Neuron (in vitro differentiated cells): ENCODE measurements at regions not wholly inside any gene's neighbourhood (a gene's known extent, or its start where the extent isn't known, plus 50 kb on each side); places are given as distances from the start of the nearest gene placed in this dataset.

Experiments used
- H2AFZ ChIP-seq: one replicate; pipeline ENCODE4 v1.6.1; 2013; ENCODE audit warnings: low read depth, mild to moderate bottlenecking, inconsistent platforms, low read length, moderate library complexity
- H3K27me3 ChIP-seq: one replicate; pipeline ENCODE4 v1.6.1; 2013; ENCODE audit warnings: low read length; ENCODE audit not compliant: insufficient read depth
- H3K36me3 ChIP-seq: one replicate; pipeline ENCODE4 v1.6.1; 2013; ENCODE audit warnings: low read length; ENCODE audit not compliant: insufficient read depth
- H3K4me1 ChIP-seq: one replicate; pipeline ENCODE4 v1.6.1; 2013; ENCODE audit warnings: low read length; ENCODE audit not compliant: insufficient read depth
- H3K4me3 ChIP-seq: 2 replicates; pipeline ENCODE4 v1.5.1; 2013; ENCODE audit warnings: mild to moderate bottlenecking, low read length, moderate library complexity
- H3K9me3 ChIP-seq: one replicate; pipeline ENCODE4 v1.6.1; 2013; ENCODE audit warnings: low read length

- Histone ChIP-seq H3K4me3 (no peak overlapping the region), H3K27me3 (no peaks in the 10 kb centered on the region), H3K9me3 (peaks cover 8% of the 10 kb centered on the region), H3K4me1 (no peaks in the 10 kb centered on the region), H3K36me3 (no peaks in the 10 kb centered on the region), H2AFZ (no peak overlapping the region)
Observed at GRCh38 chr6:169930799-169931198, 179.4 kb downstream of the ERMARD start.

- H3K36me3 ChIP-seq: no peaks in the 10 kb centered on the region
- H3K27me3 ChIP-seq: no peaks in the 10 kb centered on the region
- no peak overlapping the region for H2AFZ ChIP-seq
Observed at GRCh38 chr6:169927711-169928110, 176.3 kb downstream of the ERMARD start.

GRCh38 chr6:169926617-169927417 lies 175.4 kb downstream of the ERMARD start:
- no peaks in the 10 kb centered on the region for H3K4me1 ChIP-seq
- no peaks in the 10 kb centered on the region for H3K27me3 ChIP-seq
- H3K36me3 ChIP-seq: no peaks in the 10 kb centered on the region
- peaks cover 15% of the 10 kb centered on the region for H3K9me3 ChIP-seq
- H2AFZ ChIP-seq: no peak overlapping the region
- no peak overlapping the region for H3K4me3 ChIP-seq

More at GRCh38 chr6:169927711-169928110, 176.3 kb downstream of the ERMARD start:
- Histone ChIP-seq H3K4me1 (no peaks in the 10 kb centered on the region), H3K9me3 (peaks cover 15% of the 10 kb centered on the region), H3K4me3 (no peak overlapping the region)

- H3K27me3 ChIP-seq: no peaks in the 10 kb centered on the region
- no peak overlapping the region for H2AFZ ChIP-seq
- no peaks in the 10 kb centered on the region for H3K36me3 ChIP-seq
- H3K4me3 ChIP-seq: no peak overlapping the region
- H3K4me1 ChIP-seq: no peaks in the 10 kb centered on the region
- H3K9me3 ChIP-seq: peaks cover 7% of the 10 kb centered on the region
Observed at GRCh38 chr6:169923468-169924464, 172.3 kb downstream of the ERMARD start.

GRCh38 chr6:169921853-169922824 lies 170.7 kb downstream of the ERMARD start:
- Histone ChIP-seq H2AFZ (no peak overlapping the region), H3K27me3 (no peaks in the 10 kb centered on the region), H3K36me3 (no peaks in the 10 kb centered on the region), H3K4me1 (no peaks in the 10 kb centered on the region), H3K9me3 (peaks cover 7% of the 10 kb centered on the region), H3K4me3 (no peak overlapping the region)

- H3K4me3 ChIP-seq: no peak overlapping the region
- peaks cover 7% of the 10 kb centered on the region for H3K9me3 ChIP-seq
Observed at GRCh38 chr6:169921217-169921616, 169.8 kb downstream of the ERMARD start.

GRCh38 chr6:169920359-169921020 lies 169.1 kb downstream of the ERMARD start:
- H3K36me3 ChIP-seq: no peaks in the 10 kb centered on the region
- peaks cover 7% of the 10 kb centered on the region for H3K9me3 ChIP-seq
- no peaks in the 10 kb centered on the region for H3K4me1 ChIP-seq
- no peaks in the 10 kb centered on the region for H3K27me3 ChIP-seq
- no peak overlapping the region for H2AFZ ChIP-seq
- no peak overlapping the region for H3K4me3 ChIP-seq

More at GRCh38 chr6:169921217-169921616, 169.8 kb downstream of the ERMARD start:
- H3K36me3 ChIP-seq: no peaks in the 10 kb centered on the region
- H2AFZ ChIP-seq: no peak overlapping the region
- no peaks in the 10 kb centered on the region for H3K4me1 ChIP-seq
- H3K27me3 ChIP-seq: no peaks in the 10 kb centered on the region

- H3K4me1 ChIP-seq: no peaks in the 10 kb centered on the region
- no peak overlapping the region for H3K4me3 ChIP-seq
- H3K36me3 ChIP-seq: no peaks in the 10 kb centered on the region
- no peaks in the 10 kb centered on the region for H3K27me3 ChIP-seq
- no peak overlapping the region for H2AFZ ChIP-seq
- peaks cover 5% of the 10 kb centered on the region for H3K9me3 ChIP-seq
Observed at GRCh38 chr6:169918954-169919549, 167.6 kb downstream of the ERMARD start.

GRCh38 chr6:169918239-169918953 lies 167.0 kb downstream of the ERMARD start:
- Histone ChIP-seq H3K4me3 (no peak overlapping the region), H3K36me3 (no peaks in the 10 kb centered on the region), H3K9me3 (no peaks in the 10 kb centered on the region)

GRCh38 chr6:169917153-169917552 lies 165.7 kb downstream of the ERMARD start:
- H2AFZ ChIP-seq: no peak overlapping the region
- no peak overlapping the region for H3K4me3 ChIP-seq
- no peaks in the 10 kb centered on the region for H3K27me3 ChIP-seq
- no peaks in the 10 kb centered on the region for H3K36me3 ChIP-seq
- H3K4me1 ChIP-seq: no peaks in the 10 kb centered on the region
- no peaks in the 10 kb centered on the region for H3K9me3 ChIP-seq

More at GRCh38 chr6:169918239-169918953, 167.0 kb downstream of the ERMARD start:
- H3K4me1 ChIP-seq: no peaks in the 10 kb centered on the region
- H2AFZ ChIP-seq: no peak overlapping the region
- no peaks in the 10 kb centered on the region for H3K27me3 ChIP-seq

GRCh38 chr6:169915769-169916550 lies 164.5 kb downstream of the ERMARD start:
- H3K9me3 ChIP-seq: no peaks in the 10 kb centered on the region

More at GRCh38 chr6:169915769-169916550, 164.5 kb downstream of the ERMARD start:
- Histone ChIP-seq H3K27me3 (no peaks in the 10 kb centered on the region), H3K4me1 (no peaks in the 10 kb centered on the region), H3K4me3 (no peak overlapping the region), H2AFZ (no peak overlapping the region), H3K36me3 (no peaks in the 10 kb centered on the region)
